GM12878 (cell line): ENCODE measurements at regions not wholly inside any gene's neighbourhood (a gene's known extent, or its start where the extent isn't known, plus 50 kb on each side); places are given as distances from the start of the nearest gene placed in this dataset.

Source experiments
- ATAC-seq: fragments of 200-7000 bp; cut with Tn5 transposase; 3 replicates; pipeline ENCODE4 v1.9.1; 2020; ENCODE audit warnings: mild to moderate bottlenecking, moderate library complexity
- BruUV-seq: library from RNA; stranded (reverse); fragments of 400-500 nt; replicated peaks from 2 replicates; lab custom pipeline; 2021; lab: Mats Ljungman, UMichigan
- CTCF ChIA-PET: fragments of 300-600 bp; sonication (Branson Sonifier 250); formaldehyde crosslinking; extraction: SDS; loops from one replicate; lab custom pipeline; 2021; ENCODE audit warnings: inconsistent platforms; lab: Yijun Ruan, JAX
- POLR2A ChIA-PET: fragments of 350-600 bp; formaldehyde crosslinking; extraction: SDS; loops from one replicate; lab custom pipeline; 2021; ENCODE audit warnings: inconsistent platforms; lab: Charles Lee
- RAD21 ChIA-PET: fragments of 300-600 bp; sonication (Branson Sonifier 250); formaldehyde crosslinking; loops from one replicate; lab custom pipeline; 2023; ENCODE audit warnings: antibody characterized with exemption; ENCODE audit not compliant: unreplicated experiment; lab: Charles Lee
- SMC1A ChIA-PET: fragments of 300-600 bp; sonication (Branson Sonifier 250); formaldehyde crosslinking; loops from one replicate; lab custom pipeline; 2023; ENCODE audit not compliant: unreplicated experiment, uncharacterized antibody; lab: Charles Lee
- DNase-seq: peaks from one replicate; pipeline ENCODE4 v3.0.0-alpha.2; 2011; ENCODE audit warnings: low read depth, low spot score
- FAIRE-seq: peaks from 3 replicates; lab custom pipeline; 2011; peaks lifted over from hg19 to GRCh38; lab: Jason Lieb, UNC
- H2AFZ ChIP-seq: 2 replicates; pipeline ENCODE4 v1.6.0; 2011; ENCODE audit warnings: low read depth, low read length, control low read depth; ENCODE audit not compliant: control insufficient read depth
- H3K27ac ChIP-seq: 2 replicates; pipeline ENCODE4 v1.5.1; 2011; ENCODE audit warnings: control low read depth; ENCODE audit not compliant: control insufficient read depth, insufficient read depth
- H3K27me3 ChIP-seq, 2 experiments: replicated peaks in 1 of 2; 2 replicates each; pipeline versions ENCODE4 v1.6.0 to v1.6.1; 2011; ENCODE audit warnings: low read length in 1 of 2; ENCODE audit not compliant: control insufficient read depth in 2 of 2, insufficient read depth in 2 of 2
- H3K36me3 ChIP-seq, 2 experiments: 2 replicates each; pipeline ENCODE4 v1.5.1; 2011; ENCODE audit warnings: low read length in 1 of 2; ENCODE audit not compliant: control insufficient read depth in 2 of 2, insufficient read depth in 2 of 2
- H3K4me1 ChIP-seq: 2 replicates; pipeline ENCODE4 v1.6.1; 2011; ENCODE audit warnings: mild to moderate bottlenecking, low read length, moderate library complexity, mixed read lengths; ENCODE audit not compliant: control insufficient read depth, insufficient read depth
- H3K4me2 ChIP-seq: 2 replicates; pipeline ENCODE4 v1.6.0; 2011; ENCODE audit warnings: control low read depth; ENCODE audit not compliant: control insufficient read depth, insufficient read depth
- H3K4me3 ChIP-seq: fragments of 200-600 bp; sonication (generic); 2 replicates; pipeline ENCODE4 v1.5.1; 2016
- H3K79me2 ChIP-seq: 2 replicates; pipeline ENCODE4 v1.6.0; 2011; ENCODE audit warnings: low read length; ENCODE audit not compliant: control insufficient read depth, insufficient read depth
- H3K9ac ChIP-seq: 2 replicates; pipeline ENCODE4 v1.8.0; 2011; ENCODE audit warnings: low read length, control low read depth, mixed read lengths; ENCODE audit not compliant: control insufficient read depth, insufficient read depth
- H3K9me3 ChIP-seq: replicated peaks from 3 replicates; pipeline ENCODE4 v1.5.1; 2011; ENCODE audit warnings: mild to moderate bottlenecking, low read length; ENCODE audit not compliant: control insufficient read depth, insufficient read depth
- H4K20me1 ChIP-seq: 2 replicates; pipeline ENCODE4 v1.6.0; 2011; ENCODE audit not compliant: control insufficient read depth, insufficient read depth
- ATF7 ChIP-seq: fragments of 450-650 bp; IDR thresholded peaks from 2 replicates; pipeline ENCODE4 v1.6.1; 2016; ENCODE audit warnings: low read depth, mild to moderate bottlenecking
- CHD4 ChIP-seq: fragments of 200-600 bp; sonication (generic); IDR thresholded peaks from 2 replicates; pipeline ENCODE4 v1.6.1; 2016; ENCODE audit warnings: mild to moderate bottlenecking
- CREM ChIP-seq: IDR thresholded peaks from 2 replicates; pipeline ENCODE4 v1.6.1; 2014; ENCODE audit warnings: antibody characterized with exemption, low read depth
- EP300 ChIP-seq, 2 experiments: fragments of 150-350 bp in 1 of 2; IDR thresholded peaks; 2 replicates each; pipeline ENCODE4 v1.6.1; 2011 to 2012; ENCODE audit warnings: low read depth in 2 of 2, low read length in 2 of 2, borderline replicate concordance in 1 of 2, improper control_type of control experiment in 1 of 2, inconsistent platforms in 1 of 2; ENCODE audit not compliant: control insufficient read depth in 1 of 2
- ETV6 ChIP-seq, 2 experiments: fragments of 450-650 bp in 1 of 2; IDR thresholded peaks in 1 of 2; conservative IDR thresholded peaks in 1 of 2; 2 replicates each; pipeline ENCODE4 v1.6.1; 2014; ENCODE audit warnings: antibody characterized with exemption in 1 of 2, borderline replicate concordance in 1 of 2, low read depth in 1 of 2, mild to moderate bottlenecking in 1 of 2, moderate library complexity in 1 of 2
- IRF4 ChIP-seq: IDR thresholded peaks from 2 replicates; pipeline ENCODE4 v1.6.1; 2011; ENCODE audit warnings: low read depth, low read length
- PML ChIP-seq: IDR thresholded peaks from 2 replicates; pipeline ENCODE4 v1.6.1; 2012; ENCODE audit warnings: low read length, inconsistent platforms
- POU2F2 ChIP-seq: IDR thresholded peaks from 3 replicates; pipeline ENCODE4 v1.6.1; 2011; ENCODE audit warnings: low read depth, mild to moderate bottlenecking, low read length, borderline replicate concordance
- RAD51 ChIP-seq: fragments of 450-650 bp; IDR thresholded peaks from 2 replicates; pipeline ENCODE4 v1.6.1; 2016; ENCODE audit warnings: moderate library complexity, mild to moderate bottlenecking, inconsistent platforms
- RBBP5 ChIP-seq: fragments of 200-600 bp; sonication (generic); conservative IDR thresholded peaks from 2 replicates; pipeline ENCODE4 v1.6.1; 2016
- SMC3 ChIP-seq: IDR thresholded peaks from 2 replicates; pipeline ENCODE4 v1.6.1; 2011; ENCODE audit warnings: low read length, improper control_type of control experiment, borderline replicate concordance
- SREBF1 ChIP-seq: IDR thresholded peaks from 2 replicates; pipeline ENCODE4 v1.6.1; 2012; ENCODE audit warnings: mild to moderate bottlenecking, low read length
- SUPT20H ChIP-seq: IDR thresholded peaks from 2 replicates; pipeline ENCODE4 v1.6.1; 2011; ENCODE audit warnings: low read depth, mild to moderate bottlenecking, low read length, moderate library complexity, borderline replicate concordance; ENCODE audit not compliant: control insufficient read depth
- ZNF207 ChIP-seq: fragments of 450-650 bp; IDR thresholded peaks from 2 replicates; pipeline ENCODE4 v1.6.1; 2014; ENCODE audit warnings: antibody characterized with exemption, mild to moderate bottlenecking, borderline replicate concordance
- ZNF217 ChIP-seq: fragments of 450-650 bp; IDR thresholded peaks from 2 replicates; pipeline ENCODE4 v1.6.1; 2017; ENCODE audit warnings: antibody characterized with exemption, mild to moderate bottlenecking
- ZNF24 ChIP-seq: fragments of 450-650 bp; IDR thresholded peaks from 2 replicates; pipeline ENCODE4 v1.6.1; 2017; ENCODE audit warnings: antibody characterized with exemption, mild to moderate bottlenecking
- WGBS: methylation state at CpG from one replicate; pipeline ENCODE4 v1.1.6; 2016; ENCODE audit warnings: low lambda C conversion rate; ENCODE audit not compliant: insufficient replicate concordance, insufficient coverage; ENCODE audit errors: missing lambda C conversion rate; 5-methylcytosine and 5-hydroxymethylcytosine counted together
- in situ Hi-C: fragments of 300-500 bp; cut with MboI; formaldehyde crosslinking; loops from 9 replicates; pipeline ENCODE4 v1.14.3; 2018; ENCODE audit warnings: mixed read lengths
- intact Hi-C: fragments of 100-400 bp; cut with micrococcal nuclease; formaldehyde crosslinking; loops from one replicate; pipeline ENCODE4 v1.14.2; 2022; ENCODE audit not compliant: unreplicated experiment
- TF ChIP-seq, protein P1 (sequence below): IDR thresholded peaks from 2 replicates; pipeline ENCODE4 v1.6.1; 2011; ENCODE audit warnings: low read depth, mild to moderate bottlenecking, low read length, moderate library complexity, borderline replicate concordance; ENCODE audit errors: extremely low read depth

DNA sequence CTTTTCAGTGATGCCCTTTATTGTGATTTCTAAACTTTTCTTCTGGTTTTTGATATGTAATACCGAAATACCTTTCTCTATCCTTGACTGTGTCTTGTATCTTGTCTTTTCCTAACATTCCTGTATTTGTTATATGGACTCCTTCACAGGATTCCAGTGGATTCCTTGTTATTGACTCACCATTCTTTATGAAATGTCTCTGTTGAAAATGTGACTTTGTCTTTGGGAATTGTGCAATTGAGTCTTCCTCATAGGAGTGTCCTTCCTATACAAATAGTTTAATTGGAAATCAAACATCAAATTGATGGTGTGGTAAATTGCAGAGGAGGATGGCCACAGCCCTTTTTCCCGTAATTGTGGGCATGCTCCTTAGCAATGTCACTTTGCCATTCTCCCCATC is 296.6 kb upstream of the KITLG start:
- H3K4me1 ChIP-seq, result no peaks in the 10 kb centered on the region
- H2AFZ ChIP-seq, result no peak overlapping the region
- H3K9ac ChIP-seq, result no peak overlapping the region
- no peaks in the 10 kb centered on the region for H3K27me3 ChIP-seq
- intact Hi-C loops (loop anchor here (10.0 kb wide), 1 partner anchor 732 kb away; the partner anchor contains the start of genes CEP290 and TMTC3), in situ Hi-C loops (no loop called here)
- ChIA-PET RAD21 (no interaction called here), CTCF (no interaction called here), SMC1A (interaction anchor here (1.6 kb wide), 1 partner anchor 15 kb away, joined by 6 read pairs; no protein-coding TSS in a partner anchor), POLR2A (no interaction called here)
- DNase-seq, result no peak
- no peaks in the 10 kb centered on the region for H3K79me2 ChIP-seq
- H3K27ac ChIP-seq, result no peak overlapping the region
- H3K4me2 ChIP-seq, result no peak overlapping the region
- TF ChIP-seq ATF7, result no peak
- no peak for TF ChIP-seq IRF4
- TF ChIP-seq RBBP5, result no peak
- no peak for TF ChIP-seq EP300 (IDR thresholded peaks at IDR 0.05; ENCODE audit: borderline replicate concordance in 1 of 2, control insufficient read depth in 1 of 2, low read depth in 2 of 2, low read length in 2 of 2)
- no peak for TF ChIP-seq SUPT20H
- TF ChIP-seq ETV6 (conservative IDR thresholded peaks at IDR 0.05 in 1 of 2, IDR thresholded peaks at IDR 0.05 in 1 of 2; ENCODE audit: borderline replicate concordance in 1 of 2, low read depth in 1 of 2), result no peak
- TF ChIP-seq ZNF207, result no peak
- no peak for TF ChIP-seq RAD51
- no peak for TF ChIP-seq CHD4
- TF ChIP-seq, protein P1, sequence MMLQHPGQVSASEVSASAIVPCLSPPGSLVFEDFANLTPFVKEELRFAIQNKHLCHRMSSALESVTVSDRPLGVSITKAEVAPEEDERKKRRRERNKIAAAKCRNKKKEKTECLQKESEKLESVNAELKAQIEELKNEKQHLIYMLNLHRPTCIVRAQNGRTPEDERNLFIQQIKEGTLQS, result no peak
- TF ChIP-seq PML, result no peak
- TF ChIP-seq ZNF24, result no peak
- TF ChIP-seq ZNF217, result no peak
- no peak for TF ChIP-seq CREM
- TF ChIP-seq SREBF1, result no peak
- TF ChIP-seq POU2F2, result no peak
- TF ChIP-seq SMC3, result no peak
- ATAC-seq, result no peak
- no peak overlapping the region for H3K4me3 ChIP-seq
- WGBS, result 24% methylated on average over 2 of the region's 2 CpGs
- BruUV-seq, result no TSS peak
- no peaks in the 10 kb centered on the region for H3K9me3 ChIP-seq
- no peak for FAIRE-seq
- no peaks in the 10 kb centered on the region for H4K20me1 ChIP-seq
- no peaks in the 10 kb centered on the region for H3K36me3 ChIP-seq
